HuH-7.5 (cell line): ENCODE measurements at regions not wholly inside any gene's neighbourhood (a gene's known extent, or its start where the extent isn't known, plus 50 kb on each side); places are given as distances from the start of the nearest gene placed in this dataset.
"Not testable (repeated sequence)": the region's sequence is repeated elsewhere in the genome, so short reads cannot be mapped to it uniquely, and the experiment has no call there.

Experiments
- DNase-seq: peaks from one replicate; pipeline ENCODE4 v3.0.0; 2011; ENCODE audit warnings: low spot score

DNA sequence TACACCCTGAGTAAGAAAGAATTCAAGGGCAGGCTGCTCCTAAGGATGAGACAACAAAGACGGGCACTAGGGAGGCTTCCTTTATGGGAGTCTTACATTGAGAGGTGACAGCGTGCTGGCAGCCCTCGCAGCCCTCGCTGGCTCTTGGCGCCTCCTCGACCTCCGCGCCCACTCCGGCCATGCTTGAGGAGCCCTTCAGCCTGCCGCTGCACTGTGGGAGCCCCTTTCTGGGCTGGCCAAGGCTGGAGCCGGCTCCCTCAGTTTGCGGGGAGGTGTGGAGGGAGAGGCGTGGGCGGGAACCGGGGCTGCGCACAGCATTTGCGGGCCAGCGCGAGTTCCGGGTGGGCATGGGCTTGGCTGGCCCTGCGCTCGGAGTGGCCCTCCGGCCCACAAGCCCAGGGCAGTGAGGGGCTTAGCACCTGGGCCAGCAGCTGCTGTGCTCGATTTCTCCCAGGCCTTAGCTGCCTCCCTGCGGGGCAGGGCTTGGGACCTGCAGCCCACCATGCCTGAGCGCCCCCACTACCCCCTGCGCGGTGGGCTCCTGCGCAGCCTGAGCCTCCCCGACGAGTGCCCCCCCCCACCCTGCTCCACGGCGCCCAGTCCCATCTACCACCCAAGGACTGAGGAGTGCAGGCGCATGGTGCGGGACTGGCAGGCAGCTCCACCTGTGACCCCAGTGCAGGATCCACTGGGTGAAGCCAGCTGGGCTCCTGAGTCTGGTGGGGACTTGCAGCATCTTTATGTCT is 75.3 kb downstream of the BARX1 start:
- not testable (repeated sequence) for DNase-seq

DNA sequence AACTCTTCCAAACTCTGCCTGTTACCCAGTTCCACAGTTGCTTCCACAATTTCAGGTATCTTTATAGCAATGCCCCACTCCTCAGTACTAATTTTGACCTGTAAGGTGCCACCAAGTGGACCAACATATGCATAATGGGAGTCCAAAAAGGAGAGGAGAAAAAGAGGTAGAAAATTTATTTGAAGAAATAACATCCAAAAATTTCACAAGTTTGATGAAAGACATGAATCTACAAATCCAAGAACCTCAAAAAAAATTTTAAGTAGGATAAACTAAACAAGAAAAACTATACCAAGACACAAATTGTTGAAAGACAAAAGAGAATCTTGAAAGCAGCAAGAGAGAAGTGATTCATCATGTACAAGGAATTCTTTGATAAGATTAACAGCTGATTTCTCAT is 79.8 kb downstream of the BARX1 start:
- no peak for DNase-seq

DNA sequence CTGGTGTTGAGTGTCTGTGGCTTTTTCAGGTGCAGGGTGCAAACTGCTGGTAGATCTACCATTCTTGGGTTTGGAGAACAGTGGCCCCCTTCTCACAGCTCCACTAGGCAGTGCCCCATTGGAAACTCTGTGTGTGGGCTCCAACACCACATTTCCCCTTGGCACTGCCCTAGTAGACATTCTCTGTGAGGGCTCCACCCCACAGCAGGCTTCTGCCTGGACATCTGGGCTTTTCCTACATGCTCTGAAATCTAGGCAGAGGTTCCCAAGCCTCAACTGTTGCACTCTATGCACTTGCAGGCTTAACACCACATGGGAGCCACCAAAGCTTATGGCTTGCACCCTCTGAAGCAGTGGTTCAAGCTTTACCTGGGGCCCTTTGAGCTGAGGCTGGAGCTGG is 80.9 kb downstream of the BARX1 start:
- DNase-seq, result no peak

DNA sequence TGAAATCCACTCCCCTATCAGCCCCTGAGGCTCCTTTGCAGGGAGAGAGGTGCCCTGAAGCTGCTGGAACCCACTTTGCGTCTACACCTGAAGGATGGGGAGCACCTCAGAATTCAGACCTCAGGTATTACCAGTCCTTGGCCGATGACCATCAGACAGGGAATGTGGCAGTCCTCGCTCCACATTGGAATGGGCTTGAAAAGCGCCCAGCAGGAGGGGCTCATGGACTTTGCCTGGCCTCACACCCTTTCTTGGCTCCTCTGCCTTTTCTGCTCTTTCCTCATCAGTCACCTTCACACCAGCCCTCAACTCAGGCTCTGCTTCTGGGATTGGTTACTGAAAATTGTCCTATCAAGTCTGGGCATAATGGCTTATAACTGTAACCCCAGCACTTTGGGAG is 83.9 kb downstream of the BARX1 start:
- DNase-seq, result no peak

DNA sequence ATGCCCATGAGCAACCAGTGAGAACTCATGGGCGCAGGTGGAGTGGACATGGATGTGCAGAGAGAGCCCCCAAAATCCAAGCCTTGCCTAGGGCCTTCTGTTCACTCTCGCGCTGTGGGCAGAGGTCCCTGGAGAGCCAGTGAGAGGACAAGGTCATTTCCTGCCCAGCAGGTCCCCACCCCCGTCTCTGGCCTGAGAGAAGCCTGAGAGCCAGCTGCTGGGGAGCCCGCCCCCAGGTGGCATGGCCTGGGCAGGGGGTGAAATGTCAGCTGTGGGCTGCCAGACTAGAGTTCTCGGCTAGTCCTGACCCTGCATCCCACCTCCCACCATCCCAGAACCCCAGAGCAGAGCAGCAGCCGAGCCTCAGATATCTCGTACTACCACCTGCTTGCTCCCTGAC is 85.3 kb downstream of the BARX1 start:
- no peak for DNase-seq

DNA sequence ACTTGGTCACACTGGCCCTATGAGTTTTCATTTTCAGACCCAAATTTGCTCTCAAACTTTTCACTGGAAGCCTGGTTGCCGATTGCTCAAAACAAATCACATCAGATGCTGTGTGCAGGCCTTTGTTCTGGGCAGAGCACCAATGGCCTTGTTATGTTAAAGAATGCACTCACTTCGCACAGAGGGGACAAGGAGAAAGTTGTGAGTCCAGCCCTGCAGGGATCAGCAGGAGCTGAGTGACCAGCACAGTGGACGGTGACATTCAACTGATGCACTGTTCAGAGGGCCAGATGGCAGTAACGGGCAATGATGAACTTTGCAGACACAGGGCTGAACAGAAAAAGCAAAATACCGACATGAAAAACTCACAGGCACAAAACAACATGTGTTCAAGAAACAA is 86.1 kb downstream of the BARX1 start:
- no peak for DNase-seq

DNA sequence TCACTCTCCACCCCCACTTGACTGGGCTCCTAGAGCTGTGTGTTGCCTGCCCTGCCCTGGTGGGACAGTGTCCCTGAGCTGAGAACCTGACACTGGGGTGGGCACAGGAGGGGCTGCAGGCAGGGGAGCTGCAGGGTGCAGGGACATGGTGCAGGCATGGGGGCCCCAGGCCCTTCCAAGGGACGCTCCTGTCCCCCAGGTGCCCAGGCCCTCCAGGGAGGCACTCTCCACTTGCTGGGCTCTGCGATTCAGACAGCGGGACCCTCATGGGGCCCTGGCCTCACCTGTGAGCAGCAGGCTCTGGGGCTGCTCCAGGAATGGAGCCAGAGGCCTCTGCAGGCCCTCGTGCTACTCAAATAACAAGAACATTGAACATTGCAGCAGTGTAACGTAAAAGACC is 89.4 kb downstream of the BARX1 start:
- DNase-seq, result no peak

DNA sequence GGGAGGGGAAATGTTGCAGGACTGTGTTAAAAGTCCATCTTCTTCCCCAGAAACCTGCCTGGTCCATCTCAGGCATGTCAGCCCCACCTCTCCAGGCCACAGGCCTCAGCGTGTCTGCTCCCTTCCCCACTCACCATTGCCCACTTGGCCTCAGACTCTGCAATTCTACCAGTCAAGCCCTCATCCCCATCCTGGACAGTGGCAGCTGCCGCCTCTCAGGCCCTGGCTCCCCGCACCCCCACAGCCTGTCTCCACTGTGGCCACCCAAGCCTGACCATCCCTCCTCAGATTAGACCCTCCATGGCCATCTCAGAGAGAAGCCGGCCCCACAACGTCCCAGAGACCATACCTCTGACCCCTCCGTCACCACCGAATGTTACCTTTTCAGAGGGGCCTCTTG is 89.9 kb downstream of the BARX1 start:
- DNase-seq, result no peak

DNA sequence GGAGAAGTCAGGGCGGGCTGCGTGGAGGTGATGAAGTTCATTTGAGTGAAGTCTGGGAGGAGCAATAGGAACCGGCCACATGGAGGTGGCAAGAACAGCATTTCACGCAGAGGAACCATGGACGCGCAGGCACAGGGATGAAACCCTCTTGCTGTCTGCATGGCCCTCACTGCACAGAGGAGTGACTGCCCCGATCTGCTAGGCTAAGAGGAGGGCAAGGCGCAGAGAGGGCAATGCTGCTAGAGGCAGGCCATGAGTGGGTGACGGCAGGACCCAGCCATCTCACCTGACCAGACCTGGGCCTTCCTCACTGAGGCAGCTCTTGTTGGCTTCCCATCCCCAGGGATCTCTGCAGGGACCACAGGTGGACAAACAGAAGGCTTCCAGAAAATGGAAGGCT is 90.3 kb downstream of the BARX1 start:
- no peak for DNase-seq

DNA sequence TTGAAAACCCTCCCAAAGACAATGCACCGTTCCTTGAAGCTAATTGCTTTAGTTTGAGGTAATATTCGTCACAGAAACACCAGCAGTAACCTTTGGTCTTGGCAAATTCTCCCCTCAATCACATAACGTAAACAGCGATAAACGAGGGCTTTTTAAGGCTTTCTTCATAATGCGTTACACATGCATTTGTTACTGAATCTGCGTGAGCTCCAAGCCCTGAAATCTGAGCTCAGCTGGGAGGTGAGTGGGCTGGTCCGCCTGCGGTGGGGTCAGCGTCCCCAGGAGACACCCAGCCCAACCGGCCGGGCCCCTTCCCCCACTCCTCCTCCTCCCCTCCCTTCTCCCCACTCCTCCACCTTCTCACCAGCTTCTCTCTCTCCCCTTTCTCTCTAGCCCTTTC is 91.1 kb downstream of the BARX1 start:
- DNase-seq, result no peak

DNA sequence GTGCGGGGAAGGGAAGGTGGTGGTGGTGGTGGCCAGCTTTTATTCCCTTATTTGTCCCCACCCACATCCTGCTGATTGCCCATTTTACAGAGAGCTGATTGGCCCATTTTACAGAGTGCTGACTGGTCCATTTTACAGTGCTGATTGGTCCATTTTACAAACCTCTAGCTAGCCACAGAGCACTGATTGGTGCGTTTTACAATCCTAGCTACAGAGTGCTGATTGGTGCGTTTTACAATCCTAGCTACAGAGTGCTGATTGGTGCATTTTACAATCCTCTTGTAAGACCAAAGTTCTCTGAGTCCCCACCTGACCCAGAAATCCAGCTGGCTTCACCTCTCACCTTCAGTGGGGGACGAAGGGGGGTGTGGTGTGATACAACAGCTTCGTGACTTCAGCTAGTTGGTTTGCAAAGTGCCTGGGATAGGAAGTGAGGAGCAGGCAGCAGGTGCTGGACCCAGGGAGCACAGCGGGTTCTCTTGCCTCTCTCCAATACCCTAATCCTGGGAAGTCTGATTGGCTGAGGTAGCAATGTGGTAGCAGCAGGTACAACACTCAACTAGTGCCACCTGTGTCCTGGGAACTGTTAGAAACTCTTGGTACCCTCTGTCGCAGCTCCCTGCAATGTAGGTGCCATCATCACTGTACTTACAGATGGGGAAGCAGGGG is 92.1 kb downstream of the BARX1 start:
- DNase-seq, result no peak

DNA sequence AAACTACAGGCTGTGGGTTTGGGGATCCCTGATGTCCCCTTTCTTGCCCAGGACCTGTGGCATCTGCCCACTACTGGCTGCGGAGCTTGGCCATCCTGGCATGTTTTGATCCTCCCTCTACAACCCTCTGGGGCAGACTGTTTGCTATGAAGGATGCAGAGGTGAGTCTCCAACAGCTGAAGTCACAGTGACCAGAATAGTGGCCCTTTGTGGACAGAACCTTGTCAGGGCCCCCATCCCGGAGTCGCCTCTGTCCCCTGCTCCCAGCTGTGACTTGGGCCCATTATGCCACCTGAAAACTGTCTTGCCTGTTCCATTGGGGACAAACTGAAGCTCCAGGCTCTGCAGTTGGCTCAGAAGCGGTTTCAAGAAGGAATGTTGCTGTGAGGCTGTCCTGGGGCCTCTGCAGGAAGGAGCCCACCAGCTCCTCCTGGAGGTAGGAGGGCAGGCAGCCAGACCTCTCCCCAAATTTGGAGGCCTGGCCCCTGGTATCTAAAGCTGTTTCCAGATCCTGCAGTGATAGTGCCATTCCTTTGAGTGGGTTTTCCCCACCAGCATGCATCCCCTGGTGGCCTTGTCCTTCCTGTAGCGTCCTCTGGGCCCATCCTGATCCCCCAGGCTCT is 93.3 kb downstream of the BARX1 start:
- no peak for DNase-seq

DNA sequence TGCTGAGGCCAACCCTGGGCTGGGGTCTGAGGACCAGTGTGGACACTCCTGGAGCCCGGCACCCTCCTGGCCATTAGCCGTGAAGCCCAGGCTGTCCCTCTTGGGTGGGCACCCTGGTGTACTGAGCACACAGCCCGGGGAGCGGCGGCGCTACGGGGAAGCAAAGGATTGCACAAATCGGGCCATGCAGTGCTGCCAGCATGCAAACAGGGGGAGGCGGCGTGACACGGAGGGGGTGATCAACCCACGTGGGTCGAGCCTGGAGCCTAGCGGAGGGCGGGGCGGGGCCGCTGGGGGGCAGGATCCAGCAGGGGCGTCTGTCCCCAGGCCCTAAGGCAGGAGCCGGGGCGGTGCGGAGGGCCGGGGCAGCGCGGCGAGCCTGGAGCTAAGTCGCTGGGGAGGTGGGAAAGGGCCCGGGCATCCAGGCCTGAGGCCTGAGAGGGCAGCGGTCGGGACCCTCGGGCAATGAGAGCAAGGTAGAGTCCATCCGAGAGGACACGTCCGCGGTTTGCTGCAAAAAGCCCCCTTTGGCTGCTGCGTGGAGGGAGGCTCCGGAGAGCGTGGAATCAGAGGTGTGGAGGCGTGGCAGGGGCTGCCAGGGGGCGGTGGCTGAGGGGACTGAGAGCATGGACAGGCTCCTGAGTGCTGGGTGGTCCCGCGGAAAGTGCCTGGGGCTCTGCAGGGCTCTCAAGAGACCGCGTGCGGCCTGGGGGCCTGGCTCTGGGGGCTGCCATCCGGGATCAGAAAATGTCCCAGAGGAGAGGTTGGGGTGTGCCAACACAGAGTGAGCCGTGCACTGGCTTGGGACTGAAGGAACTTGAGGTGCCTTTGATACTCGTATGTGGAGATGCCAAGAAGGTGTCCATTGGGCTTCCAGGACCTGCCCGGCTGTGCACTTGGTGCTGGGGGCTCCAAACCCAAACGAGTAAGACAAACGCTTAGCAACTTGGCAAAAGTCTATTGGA is 94.2 kb downstream of the BARX1 start:
- no peak for DNase-seq

DNA sequence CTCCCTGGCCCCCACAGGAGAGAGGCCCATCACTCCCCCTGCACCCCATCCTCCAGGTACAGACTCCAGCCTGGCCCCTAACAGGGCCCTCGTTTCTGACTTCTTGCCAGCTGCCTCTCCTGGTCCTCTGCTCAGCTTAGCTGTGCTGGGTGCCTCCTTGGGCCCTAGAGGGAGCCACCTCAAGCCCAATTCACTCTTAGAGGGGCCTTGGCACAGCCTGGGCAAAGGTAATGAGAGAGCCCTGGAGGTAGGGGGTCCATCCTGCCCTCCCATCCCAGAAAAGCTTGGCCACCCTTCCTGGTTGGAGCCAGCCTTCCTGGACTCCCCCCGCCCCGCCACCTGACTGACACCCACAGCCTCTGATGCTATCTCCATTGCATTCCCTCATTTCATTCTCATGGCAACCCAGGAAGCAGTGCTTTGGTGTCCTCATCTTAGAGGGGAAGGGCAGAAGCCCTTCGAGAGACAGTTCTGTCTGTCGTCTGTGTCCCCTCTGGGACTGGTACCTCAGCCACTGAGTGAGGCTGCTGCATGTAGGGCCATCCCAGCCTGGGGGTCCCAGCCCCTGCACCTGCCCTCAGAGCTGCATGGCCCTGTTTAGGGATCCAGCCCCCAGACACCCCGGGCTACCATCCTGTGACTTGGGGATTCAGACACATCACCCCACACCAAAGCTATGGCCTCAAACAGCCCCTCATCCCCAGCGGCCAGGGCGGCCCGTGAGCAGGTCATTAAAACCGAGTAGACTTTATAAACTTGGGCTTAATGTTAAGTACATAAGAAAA is 95.5 kb downstream of the BARX1 start:
- no peak for DNase-seq

DNA sequence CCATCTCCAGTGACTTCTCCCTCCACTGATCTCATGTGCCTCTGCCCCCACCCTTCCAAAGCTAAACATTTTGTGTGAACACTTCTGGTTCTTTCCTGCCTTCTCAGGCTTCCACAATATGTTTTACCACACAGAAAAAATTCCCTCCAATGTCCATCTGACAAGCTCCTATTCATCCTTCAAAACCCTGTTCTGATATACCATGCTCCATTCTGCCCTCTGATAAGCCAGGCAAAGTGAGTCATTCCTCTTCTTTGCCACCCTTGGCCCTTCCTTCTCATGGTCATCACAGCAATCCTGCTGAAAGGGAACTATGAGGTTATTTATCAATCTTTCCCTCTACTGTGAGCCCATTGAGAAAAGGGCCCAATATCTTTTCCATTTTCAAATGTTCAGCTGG is 97.6 kb downstream of the BARX1 start:
- no peak for DNase-seq

DNA sequence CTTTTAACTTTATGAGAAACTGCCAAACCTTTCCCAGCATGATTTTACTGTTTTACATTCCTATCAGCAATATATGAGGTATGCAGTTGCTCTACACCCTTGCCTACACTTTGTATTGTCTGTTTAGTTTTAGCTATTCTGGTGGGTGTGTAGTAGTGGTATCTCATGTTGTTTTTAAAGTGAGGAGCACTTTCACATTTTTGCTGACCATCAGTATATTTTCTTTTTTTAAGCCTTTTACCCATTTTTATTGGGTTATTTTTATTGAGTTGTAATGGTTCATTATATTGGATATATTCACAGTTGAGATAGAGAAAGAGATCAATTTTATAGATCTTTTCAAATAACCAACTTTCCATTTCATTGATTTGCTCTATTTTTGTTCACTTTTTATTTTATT is 102.4 kb downstream of the BARX1 start:
- no peak for DNase-seq

DNA sequence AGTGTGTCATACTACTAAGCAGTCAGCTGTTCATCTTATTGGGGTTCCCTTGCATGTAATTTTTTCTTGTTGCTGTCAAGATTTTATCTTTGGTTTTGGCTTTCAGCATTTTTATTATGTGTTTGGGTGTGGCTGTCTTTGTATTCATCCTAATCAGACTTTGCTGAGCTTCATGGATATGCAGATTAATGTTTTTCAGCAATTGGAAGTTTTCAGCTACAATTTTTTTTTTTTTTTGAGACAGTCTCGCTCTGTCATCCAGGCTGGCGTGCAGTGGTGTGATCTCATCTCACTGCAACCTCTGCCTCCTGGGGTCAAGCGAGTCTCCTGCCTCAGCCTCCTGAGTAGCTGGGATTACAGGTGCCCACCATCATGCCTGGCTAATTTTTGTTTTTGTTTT is 108.8 kb downstream of the BARX1 start:
- no peak for DNase-seq

DNA sequence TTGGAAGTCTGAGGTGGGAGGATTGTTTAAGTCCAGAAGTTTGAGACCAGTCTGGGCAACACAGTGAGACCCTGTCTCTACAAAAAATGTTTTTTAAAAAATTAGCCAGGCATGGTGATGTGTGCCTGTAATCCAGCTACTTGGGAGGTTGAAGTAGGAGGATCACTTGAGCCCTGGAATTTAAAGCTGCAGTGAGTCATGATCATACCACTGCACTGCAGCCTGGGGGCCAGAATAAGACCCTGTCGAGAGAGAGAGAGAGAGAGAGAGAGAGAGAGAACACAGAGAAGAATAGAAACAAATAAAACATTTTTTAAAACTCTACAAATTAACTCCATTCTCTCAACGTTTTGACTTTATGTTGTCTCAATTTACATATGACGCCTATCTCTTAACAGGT is 111.8 kb downstream of the BARX1 start:
- DNase-seq, result no peak

DNA sequence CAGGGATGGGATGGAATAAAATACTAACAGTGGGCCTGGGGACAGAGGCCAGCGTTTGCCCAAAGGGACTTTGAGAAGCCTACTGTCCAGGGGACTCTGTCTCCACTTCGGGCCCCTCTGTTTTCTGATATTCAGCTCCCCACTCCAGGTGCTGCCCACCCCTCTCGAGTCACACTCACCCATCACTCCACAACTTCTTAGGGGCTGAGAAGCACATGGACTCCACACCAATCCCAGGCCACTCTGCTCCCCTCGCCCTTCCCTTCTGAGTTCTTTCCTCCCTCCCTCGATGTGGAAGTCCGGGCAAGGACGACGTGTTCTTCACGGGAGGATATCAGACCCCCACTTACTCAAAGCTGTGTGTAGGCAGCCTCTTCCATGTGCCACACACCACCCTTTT is 124.5 kb downstream of the BARX1 start:
- no peak for DNase-seq

DNA sequence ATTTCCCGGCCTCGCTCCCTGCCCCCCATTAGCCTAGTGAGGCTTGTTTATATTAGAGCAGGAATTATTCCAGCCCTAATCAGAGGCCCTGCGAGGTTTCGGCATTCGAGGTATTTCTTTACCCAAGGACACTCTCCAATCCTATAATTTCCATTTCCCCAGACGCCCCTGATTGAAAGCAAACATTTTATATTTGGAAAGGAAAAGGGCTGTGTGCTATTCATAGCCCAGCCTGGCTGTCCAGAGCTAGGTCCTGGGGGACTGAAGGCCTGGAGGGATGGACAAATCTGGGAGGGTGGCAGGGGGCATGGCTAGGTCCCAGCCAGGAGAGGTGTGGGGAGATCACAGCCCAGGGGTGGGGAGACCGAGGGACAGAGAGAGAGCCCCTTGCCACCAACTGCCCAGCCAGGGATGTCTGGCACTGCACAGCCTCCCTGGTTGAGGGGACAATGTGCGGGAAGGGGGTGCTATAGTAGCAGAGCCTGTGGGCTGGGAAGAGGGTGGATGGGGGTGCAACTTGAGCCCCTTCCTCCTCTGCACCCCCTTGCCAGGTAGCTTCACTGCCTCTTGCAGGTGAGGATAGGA is 125.1 kb downstream of the BARX1 start:
- DNase-seq, result no peak
